Eye (tissue), 1 donor: ENCODE measurements at regions not wholly inside any gene's neighbourhood (a gene's known extent, or its start where the extent isn't known, plus 50 kb on each side); places are given as distances from the start of the nearest gene placed in this dataset.

Experiments used
- DNase-seq: peaks from one replicate; pipeline ENCODE4 v3.0.0-alpha.2; 2015

DNA sequence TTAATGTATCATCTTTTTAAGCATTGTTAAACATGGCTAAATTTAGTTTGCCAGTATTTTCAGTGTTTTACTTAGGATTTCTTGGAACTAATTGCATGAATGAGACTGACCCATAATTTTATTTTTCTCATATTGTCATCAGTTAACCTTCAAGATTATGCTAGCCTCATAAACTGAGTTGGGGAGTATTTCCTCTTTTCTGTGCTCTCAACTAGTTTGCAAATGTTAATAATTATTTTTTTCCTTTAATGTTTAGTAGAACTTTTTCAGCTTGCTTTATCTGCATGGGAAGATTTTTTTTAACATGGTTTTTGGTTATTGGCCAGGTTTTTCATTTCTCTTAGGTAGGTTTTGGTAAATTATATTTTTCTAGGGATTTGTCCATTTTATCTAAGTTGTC is 235.4 kb upstream of the SESN3 start:
- no peak for DNase-seq

DNA sequence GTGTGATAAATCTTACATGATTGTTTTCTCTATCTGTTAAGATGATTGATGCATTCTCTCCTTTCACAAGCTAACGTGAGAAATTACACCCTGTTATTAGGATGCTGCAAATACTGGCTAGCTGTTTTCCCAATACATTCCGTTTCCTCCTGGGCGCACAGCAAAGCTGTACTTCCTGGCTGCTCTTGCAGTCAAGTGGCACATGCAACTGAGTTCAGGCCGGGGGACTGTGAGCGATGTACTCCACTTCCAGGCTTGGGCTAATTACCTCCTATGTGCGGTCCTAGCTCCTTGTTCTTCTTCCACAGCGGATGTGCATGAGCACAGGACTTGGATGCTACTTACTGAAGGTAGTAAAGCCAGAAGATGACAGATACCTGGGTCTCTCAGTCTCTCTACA is 234.9 kb upstream of the SESN3 start:
- peak; percentile 47 for DNase-seq

DNA sequence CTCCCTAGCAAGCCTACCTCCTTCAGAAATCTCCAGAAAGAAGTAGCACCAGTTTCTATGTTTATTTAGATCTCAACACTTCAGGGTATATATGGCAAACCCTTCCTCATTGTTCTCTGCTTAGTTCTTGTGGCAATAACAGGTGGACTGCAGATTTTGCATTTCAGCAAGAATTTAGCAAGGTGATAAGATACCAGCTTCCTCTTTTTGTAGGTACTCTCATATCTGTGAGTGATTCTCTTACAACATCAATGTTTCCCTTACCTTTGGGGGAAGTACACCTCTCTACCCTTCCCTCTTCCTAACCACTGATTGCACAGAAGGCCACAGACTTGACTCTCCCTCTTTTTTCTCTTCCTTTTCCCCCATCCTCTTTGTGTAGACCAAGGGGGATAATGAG is 230.9 kb upstream of the SESN3 start:
- no peak for DNase-seq

DNA sequence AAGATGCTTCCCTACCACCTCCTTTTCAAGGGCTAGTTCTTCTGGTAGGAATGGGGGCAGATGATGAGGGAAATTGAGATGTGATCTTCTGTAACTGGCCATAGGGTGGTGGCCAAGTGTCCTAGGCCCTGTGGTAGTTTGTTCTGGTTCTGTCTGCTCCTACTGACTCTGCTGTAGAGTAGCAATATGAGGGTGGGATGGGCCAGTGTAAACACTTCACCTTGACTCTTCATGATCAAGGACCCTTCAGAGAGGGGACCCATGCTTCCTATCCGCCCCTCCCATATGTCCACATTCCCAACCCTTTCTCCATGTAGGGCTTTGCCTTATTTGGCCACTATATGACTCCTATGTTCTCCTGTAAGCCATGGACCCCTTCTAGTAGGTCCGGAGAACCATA is 230.3 kb upstream of the SESN3 start:
- DNase-seq: no peak

DNA sequence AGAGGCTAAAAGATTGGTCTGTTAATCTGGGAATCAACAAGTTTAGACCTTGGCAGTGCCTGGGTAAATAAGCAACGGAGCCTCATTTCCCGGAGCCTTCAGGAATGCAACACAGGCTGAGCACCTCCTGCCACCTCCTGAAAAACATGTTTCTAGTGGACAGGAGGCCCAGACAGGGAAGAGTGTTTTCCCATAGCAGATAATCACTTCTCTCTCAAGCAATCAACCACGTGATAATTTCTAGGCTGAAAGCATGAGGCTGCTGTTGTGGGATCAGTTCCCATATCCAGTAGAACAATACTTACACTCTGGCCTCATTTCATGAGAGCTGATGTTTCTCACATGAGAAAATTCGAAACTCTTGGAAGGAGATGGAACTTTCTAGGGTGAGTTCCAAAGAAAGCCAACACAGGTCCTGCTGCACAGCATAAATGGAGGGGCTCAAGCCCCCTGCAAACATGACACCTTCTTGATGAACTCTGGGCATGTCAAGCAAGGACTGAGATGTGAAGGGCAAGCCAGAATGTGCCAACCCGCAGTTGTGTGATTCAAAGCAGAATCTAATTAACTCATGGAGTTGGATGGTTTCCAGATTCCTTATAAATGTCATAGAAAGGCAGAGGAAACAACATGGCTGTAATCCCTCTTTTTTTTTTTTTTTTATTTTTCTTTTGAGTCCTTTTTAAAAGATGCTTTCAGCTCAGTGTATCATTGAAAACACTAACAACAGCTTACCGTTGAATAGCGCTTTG is 228.5 kb upstream of the SESN3 start:
- DNase-seq: peak; percentile 57

DNA sequence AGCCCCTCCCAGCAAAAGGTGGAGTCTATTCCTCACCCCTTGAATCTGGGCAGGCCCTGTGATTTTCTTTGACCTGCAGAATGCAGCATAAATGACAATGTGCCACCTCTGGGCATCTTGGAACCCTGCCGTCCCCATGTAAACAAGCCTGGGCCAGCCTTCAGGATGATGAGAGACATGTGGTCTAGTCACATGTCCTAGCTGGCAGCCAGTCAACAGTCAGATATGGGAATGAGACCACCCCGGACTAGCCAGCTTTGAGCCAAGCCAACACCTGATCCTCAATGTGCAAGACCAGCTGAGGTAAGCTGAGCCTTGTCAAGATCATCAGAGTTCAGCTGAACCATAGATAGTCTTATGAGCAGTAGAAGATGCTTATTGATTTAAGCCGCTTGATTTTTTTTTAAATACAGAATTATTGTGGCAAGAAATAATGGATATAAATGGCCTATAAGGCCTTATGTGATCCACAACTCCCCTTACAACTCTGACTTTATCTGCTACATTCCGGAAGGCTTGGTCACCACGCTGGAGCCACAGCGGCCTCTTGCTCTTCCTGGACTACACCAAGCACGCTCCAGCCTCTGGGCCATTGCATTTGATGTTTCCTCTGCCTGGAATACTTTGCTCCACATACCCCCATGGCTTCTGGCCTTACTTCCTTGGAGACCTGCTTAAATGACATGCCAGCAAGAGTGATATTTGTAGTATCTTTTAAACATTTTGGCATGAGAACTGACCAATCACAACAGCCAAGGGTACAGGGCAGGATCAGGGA is 225.9 kb upstream of the SESN3 start:
- no peak for DNase-seq

DNA sequence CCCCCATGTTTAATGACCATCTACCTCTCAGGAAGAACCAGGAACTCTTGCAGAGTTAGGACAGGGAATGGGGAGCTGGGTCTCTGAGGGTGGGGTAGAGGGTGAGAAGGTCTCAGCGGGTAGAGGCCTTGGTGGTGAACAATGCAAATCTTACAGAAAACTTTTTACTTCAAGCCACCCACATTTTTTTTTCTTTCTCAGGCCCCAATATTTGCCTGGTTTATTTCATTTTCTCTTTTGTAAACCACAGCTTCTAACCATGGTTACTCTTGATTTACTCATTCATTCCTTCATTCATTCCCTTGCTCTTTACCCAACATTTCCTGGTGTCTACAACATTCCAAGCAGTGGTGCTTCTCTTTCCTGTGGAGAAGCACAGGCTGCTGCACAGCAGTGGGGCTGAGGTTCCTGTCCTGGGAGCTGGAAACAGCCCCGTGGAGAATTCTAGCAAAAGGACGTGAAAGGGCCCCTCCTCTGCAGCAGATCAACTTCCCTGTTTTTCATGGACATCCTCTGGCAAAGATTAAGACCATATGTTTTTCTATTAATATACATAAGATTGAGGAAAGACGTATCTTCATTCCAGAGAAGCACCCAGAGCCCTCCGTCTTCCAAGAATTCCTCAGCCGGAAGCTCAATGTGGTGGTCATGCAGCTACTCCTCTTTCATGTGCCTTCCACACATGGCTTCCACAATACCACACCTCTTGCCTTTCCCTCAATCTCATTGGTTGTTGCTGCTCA is 224.4 kb upstream of the SESN3 start:
- no peak for DNase-seq

DNA sequence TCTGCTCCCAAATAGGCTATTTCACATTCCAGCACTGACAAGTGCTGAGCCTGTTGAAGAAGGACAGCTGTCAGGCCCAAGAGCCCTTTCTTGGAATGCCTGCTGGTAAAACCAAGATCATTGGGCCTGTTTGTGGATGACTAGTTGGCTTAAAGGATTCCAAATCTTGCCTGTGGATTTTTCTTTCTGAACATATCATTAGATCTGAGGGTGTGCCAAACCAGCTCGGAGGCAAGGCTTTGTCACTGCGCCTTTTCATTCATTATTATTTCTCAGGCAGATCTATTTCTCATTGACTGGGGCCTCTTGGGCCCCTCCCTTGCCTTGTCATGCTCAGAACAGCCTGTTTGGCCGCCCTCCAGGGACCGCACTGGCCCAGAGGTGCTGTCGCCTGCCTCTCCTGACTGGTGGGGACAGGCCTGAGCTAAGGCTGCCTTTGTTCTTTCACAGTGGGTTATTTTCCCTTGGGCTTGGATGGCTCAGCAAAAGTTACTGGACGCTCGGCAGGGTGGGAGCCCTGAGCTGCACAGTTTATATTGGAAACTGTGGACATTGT is 222.7 kb upstream of the SESN3 start:
- peak; percentile 36 for DNase-seq

DNA sequence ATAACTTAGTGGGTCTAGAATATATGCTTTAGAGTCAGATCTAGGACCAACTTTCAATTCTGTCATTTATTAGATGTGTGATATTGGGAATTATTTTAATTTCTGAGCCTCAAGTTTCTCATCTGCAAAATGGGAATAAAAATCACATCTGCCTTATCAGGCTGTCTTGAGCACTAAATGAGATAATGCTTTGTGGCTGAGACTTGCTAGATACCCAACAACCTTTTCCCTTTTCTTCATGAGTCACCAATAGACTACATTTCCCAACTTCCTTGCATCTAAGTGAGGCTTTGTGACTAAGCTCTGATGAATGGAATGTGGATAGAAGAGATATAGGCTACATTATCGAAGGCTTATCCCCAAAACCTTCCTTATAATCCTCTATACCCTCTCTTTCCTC is 220.7 kb upstream of the SESN3 start:
- DNase-seq: no peak

DNA sequence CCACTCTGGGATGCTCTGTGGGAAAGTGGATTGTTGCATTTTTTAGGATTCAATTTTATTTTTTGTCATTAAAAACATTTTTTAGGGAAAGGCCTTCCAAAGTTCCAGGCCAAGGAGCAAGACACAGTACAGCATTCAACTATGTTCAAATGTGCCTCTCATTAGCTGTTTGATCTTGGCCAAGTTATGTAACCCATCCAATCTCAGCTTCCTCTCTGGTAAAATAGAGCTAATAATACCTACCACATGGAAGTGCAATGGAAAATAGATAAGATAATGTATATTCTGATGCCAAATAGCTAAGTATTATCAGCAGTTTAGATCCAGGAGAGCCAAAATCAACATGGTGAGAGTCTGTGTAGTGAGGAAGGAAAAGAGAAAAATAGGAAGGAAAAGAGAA is 220.3 kb upstream of the SESN3 start:
- no peak for DNase-seq

DNA sequence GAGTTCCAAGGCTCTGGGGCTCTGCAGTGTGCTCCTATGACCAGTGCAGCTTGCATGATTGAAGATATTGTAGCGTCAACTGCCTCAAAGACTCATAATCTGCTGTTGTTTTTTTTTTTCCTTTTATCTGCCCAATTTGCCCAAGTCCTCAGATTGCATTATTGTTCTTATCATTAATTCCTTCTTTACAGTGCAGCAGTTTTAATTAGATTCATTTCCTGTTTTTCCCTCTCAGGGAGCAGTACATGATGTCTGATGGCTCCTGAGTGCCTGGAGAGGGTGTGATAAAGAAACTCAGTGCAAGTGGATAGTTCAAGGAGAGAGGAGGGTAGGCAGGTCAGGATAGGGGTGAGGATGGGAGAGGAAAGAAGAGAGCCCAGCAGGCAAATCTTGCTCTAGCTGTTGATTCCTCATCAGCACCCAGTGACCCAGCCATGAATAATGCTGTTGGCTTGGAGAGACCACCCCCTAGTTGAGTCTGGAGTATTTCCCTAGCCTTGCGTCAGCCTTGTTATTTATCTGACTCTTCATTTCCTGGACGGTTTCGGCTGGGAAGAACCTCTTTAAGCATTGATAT is 219.6 kb upstream of the SESN3 start:
- no peak for DNase-seq

DNA sequence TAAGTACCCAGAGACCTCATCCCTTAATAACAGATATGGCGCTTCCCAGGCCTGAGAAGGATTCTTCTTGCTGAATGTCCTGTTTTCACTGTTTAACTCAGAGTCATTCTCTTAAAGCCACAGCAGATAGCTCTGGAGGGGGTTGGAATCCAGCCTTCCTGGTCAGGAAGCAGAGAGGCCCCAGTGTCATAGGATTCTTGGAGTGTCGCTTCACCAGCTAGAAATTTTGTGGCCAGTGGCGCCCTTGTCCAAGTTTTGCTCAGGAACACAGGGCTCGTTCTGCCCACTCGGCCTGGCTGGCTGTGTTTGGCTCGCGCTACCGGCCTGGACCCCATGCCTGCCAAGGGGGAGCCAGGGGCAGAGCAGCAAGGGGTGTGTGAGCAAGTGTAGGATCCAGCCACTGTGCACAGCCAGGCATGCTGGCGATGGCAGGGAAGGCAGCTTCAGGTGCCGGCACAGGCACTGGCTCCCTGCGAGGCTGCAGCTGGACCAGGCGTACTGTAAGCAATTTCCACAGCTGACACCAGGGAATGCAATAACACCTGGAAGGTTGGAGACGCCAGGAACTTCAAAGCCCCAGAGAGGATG is 214.8 kb upstream of the SESN3 start:
- no peak for DNase-seq

DNA sequence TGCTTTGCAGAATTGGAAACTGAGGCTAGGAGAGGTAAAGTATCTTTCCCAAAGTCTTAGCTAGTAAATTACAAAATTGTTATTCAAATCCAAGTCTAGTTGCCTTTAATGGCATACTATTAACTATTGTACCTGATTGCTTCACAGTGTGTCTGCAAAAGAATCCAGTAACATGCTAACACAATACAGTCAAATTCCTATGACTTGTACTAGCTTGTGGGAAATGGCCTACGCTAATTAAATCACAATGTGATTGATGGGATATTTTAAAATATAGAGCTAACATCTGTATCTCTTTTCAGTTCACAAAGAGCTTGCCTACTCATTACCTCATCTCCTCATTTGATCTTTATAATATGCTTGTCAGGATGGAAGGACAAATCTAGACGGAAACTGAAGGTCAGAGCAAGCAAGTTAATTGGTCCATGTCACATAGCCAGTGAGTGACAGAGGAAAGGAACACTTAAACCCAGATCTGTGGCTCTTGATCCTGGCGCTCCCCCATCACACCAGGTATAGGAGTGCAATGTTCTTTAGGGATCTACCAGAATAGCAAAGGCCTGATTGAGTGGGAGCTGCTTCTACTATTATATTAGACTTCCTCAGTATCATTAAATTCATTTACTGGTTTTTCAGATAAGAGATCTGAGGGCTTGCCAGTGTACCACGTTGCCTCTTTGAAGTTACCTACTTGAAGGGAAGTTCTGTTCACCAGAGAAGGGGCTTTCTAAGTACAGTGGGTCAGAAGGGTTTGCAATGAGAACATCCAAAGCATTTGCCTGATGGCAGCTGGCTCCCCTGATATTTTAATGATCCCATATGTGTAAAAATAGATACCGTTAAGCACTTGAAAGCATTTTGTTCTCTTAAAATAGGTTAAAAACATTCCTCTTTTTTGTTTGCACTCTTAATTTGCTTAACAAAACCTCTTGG is 213.6 kb upstream of the SESN3 start:
- DNase-seq: no peak

DNA sequence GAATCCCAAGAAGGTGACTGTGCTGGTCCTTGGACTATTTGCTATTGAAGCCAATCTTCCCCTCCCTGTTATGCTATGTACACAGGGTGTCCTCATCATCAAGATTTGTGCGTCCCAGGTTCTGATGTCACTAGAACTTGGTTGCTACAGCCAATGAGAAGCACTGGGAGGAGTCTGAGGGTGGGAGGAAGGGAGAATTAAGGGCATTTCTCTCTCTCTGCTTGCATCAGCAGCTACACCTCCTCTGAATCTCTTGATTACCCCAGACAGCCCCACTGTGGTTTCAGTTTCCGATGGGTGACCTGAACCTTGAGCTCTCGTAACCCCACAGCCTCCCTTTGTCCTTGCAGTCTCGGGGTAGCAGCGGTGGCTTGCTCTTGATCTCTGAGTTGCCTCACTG is 212.4 kb upstream of the SESN3 start:
- DNase-seq: no peak

DNA sequence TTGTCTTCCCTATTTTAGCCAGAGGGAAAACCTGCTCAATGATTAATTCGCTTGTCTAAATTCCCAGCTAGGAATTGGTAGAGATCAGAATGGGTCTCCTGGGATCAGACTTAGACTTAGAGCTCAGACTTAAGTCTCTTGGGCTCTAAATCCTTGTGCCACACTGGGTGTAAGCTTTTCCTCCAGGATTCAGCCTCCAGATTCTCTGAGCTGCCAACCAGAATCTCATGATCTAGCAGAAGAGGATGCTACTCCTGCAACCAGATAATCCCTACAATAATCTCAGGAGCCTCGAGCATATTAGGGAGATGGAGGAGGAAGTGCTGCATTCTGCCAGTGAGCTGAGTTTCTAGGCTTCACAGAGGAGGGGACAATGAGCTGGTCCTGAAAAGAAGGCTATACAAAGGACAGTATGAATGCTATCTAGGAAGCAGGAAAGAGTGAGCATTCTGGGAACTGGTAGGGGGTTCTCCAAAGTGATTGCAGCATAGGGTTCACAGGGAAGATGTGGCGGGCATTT is 211.6 kb upstream of the SESN3 start:
- DNase-seq: no peak

DNA sequence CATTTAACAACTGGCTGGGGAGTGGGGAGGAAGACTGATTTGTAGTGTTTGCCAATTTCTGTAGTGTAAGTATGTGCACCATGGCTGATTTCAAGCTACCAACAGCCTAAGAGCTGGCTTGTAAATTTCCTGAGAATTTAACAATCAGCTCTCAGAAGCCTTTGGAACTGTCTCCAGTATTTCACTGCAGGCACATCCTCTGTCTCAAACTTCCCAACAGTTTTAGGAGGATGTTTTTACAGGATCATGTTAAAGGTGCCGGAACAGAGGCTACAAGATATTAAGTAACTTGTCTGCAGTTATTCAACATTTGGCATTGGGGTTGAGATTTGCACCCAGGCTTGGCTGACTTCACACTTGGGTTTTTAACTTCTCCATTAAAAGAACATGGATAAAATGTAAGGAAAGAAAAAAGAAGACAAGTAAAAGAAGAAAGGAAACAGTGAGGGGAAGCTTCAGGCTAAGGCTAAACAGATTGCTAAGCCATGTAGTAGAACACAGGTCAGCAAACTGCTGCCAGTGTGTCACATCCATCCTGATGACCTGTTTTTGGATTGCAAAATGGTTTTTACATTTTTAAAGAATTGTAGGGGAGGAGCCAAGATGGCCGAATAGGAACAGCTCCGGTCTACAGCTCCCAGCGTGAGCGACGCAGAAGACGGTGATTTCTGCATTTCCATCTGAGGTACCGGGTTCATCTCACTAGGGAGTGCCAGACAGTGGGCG is 204.8 kb upstream of the SESN3 start:
- DNase-seq: no peak

DNA sequence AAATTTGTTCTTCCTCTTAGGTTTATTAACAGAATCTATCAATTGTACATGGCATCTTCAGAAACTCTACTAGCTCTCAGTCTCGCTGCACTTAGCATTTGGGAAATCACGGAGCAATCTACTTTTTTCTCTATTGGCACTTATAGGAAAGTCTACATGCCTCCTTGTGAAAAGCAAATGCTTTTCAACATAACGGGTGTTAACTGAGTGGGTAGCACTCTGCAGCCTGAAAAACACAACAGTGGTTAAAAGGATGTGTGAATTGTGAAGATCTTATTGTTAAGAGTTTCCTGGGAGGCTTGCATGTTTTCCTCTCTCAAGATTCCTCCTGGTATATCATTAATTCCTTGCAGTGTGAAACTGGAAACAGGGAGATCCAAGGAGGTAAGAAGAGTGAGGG is 204.2 kb upstream of the SESN3 start:
- no peak for DNase-seq

DNA sequence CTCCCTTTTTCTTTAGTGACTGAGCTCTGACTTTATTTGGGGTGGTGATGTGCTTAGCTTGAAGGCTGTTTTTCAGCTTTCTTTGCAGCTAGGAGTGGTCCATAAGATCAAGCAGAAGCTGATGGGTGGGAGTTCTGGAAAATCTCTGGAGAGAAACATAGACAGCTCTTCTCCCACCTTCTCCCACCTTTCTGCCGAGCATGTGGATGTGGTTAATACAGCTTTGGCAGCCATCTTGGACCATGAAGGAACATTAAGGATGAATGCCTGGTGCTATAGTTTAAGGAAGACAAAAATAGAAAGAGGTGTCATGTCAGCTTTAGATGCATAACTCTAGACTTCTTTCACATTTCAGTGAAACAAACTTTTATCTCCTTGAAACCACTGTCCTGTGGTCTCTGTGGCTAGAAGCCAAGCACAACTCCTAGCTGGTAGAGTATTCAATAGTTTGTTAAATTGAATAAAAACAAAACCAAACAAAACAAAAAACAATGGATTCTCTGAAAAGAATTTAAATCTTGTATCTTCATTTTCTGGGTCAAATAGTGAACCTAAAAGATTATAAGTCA is 203.6 kb upstream of the SESN3 start:
- no peak for DNase-seq

DNA sequence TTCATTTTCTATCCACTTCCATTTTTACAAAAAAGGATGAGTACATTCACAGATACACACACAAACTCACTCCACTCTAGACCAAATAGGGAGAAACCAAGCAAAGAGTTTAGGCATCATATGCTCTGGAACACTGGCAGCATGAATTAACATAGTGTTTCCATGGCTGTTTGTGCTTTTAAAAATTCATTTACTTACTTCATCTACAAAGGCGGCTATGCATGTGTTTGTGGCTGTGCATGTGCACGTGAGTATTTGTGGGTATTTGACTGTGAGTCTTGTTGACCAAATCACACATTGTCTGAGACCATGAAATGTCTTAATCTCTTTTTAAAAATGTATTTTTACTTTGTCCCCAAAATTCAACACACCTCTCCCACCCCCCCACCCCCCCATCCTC is 203.0 kb upstream of the SESN3 start:
- no peak for DNase-seq
